ENCODE measurements at regions not wholly inside any gene's neighbourhood (a gene's known extent, or its start where the extent isn't known, plus 50 kb on each side); places are given as distances from the start of the nearest gene placed in this dataset.
"Not testable (repeated sequence)": the region's sequence is repeated elsewhere in the genome, so short reads cannot be mapped to it uniquely, and the experiment has no call there.

- TF ChIP-seq, protein P1, sequence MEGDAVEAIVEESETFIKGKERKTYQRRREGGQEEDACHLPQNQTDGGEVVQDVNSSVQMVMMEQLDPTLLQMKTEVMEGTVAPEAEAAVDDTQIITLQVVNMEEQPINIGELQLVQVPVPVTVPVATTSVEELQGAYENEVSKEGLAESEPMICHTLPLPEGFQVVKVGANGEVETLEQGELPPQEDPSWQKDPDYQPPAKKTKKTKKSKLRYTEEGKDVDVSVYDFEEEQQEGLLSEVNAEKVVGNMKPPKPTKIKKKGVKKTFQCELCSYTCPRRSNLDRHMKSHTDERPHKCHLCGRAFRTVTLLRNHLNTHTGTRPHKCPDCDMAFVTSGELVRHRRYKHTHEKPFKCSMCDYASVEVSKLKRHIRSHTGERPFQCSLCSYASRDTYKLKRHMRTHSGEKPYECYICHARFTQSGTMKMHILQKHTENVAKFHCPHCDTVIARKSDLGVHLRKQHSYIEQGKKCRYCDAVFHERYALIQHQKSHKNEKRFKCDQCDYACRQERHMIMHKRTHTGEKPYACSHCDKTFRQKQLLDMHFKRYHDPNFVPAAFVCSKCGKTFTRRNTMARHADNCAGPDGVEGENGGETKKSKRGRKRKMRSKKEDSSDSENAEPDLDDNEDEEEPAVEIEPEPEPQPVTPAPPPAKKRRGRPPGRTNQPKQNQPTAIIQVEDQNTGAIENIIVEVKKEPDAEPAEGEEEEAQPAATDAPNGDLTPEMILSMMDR (IDR thresholded peaks at IDR 0.05; ENCODE audit: poor library complexity, severe bottlenecking): not testable (repeated sequence)
- not testable (repeated sequence) for TF ChIP-seq EZH2 (IDR thresholded peaks at IDR 0.05; ENCODE audit: borderline replicate concordance, insufficient read depth, low read length, poor library complexity, severe bottlenecking); TAF1 (IDR thresholded peaks at IDR 0.05; ENCODE audit: low read depth); RAD21 (conservative IDR thresholded peaks at IDR 0.05)
These were observed 66.3 kb downstream of the NPIPB11 start for GRCh38 chr16:29340235-29340634.
